K562 (cell line): ENCODE measurements at regions not wholly inside any gene's neighbourhood (a gene's known extent, or its start where the extent isn't known, plus 50 kb on each side); places are given as distances from the start of the nearest gene placed in this dataset.

ENCODE experiments used
- ATAC-seq: fragments of 200-7000 bp; cut with Tn5 transposase; 3 replicates; pipeline ENCODE4 v1.9.1; 2020; ENCODE audit warnings: moderate library complexity
- BruUV-seq: library from RNA; stranded (reverse); fragments of 400-500 nt; replicated peaks from 2 replicates; lab custom pipeline; 2021; lab: Mats Ljungman, UMichigan
- CTCF ChIA-PET: fragments of 300-600 bp; formaldehyde crosslinking; extraction: SDS; loops from one replicate; lab custom pipeline; 2021; ENCODE audit warnings: low intra/inter-chr PET ratio; lab: Yijun Ruan, JAX
- POLR2A ChIA-PET: fragments of 300-600, 350-650 bp; sonication (Branson Sonifier 250); formaldehyde crosslinking; extraction: SDS; loops from one replicate; lab custom pipeline; 2021; ENCODE audit warnings: antibody characterized with exemption, inconsistent platforms; lab: Yijun Ruan, JAX
- DNase-seq, 4 experiments: peaks; one replicate each; pipeline versions ENCODE4 v3.0.0 to v3.0.0-alpha.2; 2011 to 2018; ENCODE audit warnings: low spot score in 3 of 4, mixed read lengths in 3 of 4; ENCODE audit errors: extremely low read depth in 1 of 4
- FAIRE-seq: peaks from 2 replicates; lab custom pipeline; 2011; peaks lifted over from hg19 to GRCh38; lab: Jason Lieb, UNC
- H2AFZ ChIP-seq: 2 replicates; pipeline ENCODE4 v1.6.0; 2011; ENCODE audit warnings: low read depth, low read length, control low read depth, inconsistent platforms
- H3K27ac ChIP-seq: fragments of 200-600 bp; 3 replicates; pipeline ENCODE4 v1.8.0; 2011; ENCODE audit warnings: low read depth, mild to moderate bottlenecking, control low read depth, inconsistent platforms, low read length, moderate library complexity, mixed read lengths; ENCODE audit errors: extremely low read depth
- H3K27me3 ChIP-seq, 2 experiments: fragments of 300-600 bp in 1 of 2; 2 replicates in 1 of 2; 3 replicates in 1 of 2; pipeline versions ENCODE4 v1.6.0 to v1.8.0; 2011; ENCODE audit warnings: inconsistent platforms in 2 of 2, low read length in 2 of 2, mild to moderate bottlenecking in 1 of 2, mixed read lengths in 1 of 2, moderate library complexity in 1 of 2; ENCODE audit not compliant: control insufficient read depth in 2 of 2, insufficient read depth in 2 of 2
- H3K36me3 ChIP-seq: fragments of 300-600 bp; 3 replicates; pipeline ENCODE4 v1.8.0; 2011; ENCODE audit warnings: mild to moderate bottlenecking, low read length, inconsistent platforms; ENCODE audit not compliant: control insufficient read depth, insufficient read depth
- H3K4me1 ChIP-seq, 2 experiments: fragments of 200-600 bp in 1 of 2; replicated peaks in 1 of 2; 2 replicates in 1 of 2; 3 replicates in 1 of 2; pipeline versions ENCODE4 v1.5.1 to v1.8.0; 2011; ENCODE audit warnings: inconsistent platforms in 2 of 2, low read length in 2 of 2, mild to moderate bottlenecking in 1 of 2, mixed read lengths in 1 of 2, moderate library complexity in 1 of 2; ENCODE audit not compliant: control insufficient read depth in 2 of 2, insufficient read depth in 2 of 2
- H3K4me2 ChIP-seq: 2 replicates; pipeline ENCODE4 v1.6.1; 2011; ENCODE audit warnings: low read length, control low read depth, inconsistent platforms, mixed read lengths; ENCODE audit not compliant: insufficient read depth
- H3K4me3 ChIP-seq: fragments of 200-600 bp; sonication (generic), shearing (Covaris generic); 2 replicates; pipeline ENCODE4 v1.5.1; 2016; ENCODE audit warnings: control low read depth, inconsistent platforms
- H3K79me2 ChIP-seq: fragments of 200-600 bp; 3 replicates; pipeline ENCODE4 v1.8.0; 2011; ENCODE audit warnings: low read length, inconsistent platforms; ENCODE audit not compliant: control insufficient read depth, insufficient read depth
- H3K9ac ChIP-seq, 2 experiments: 2 replicates each; pipeline versions ENCODE4 v1.6.0 to v1.6.1; 2011; ENCODE audit warnings: low read depth in 2 of 2, low read length in 2 of 2, control low read depth in 1 of 2, inconsistent platforms in 1 of 2, mild to moderate bottlenecking in 1 of 2, mixed read lengths in 1 of 2; ENCODE audit not compliant: insufficient read depth in 1 of 2
- H3K9me1 ChIP-seq: one replicate; pipeline ENCODE4 v1.6.0; 2011; ENCODE audit warnings: inconsistent platforms, mild to moderate bottlenecking, low read length, moderate library complexity; ENCODE audit not compliant: control insufficient read depth, insufficient read depth
- H3K9me3 ChIP-seq: replicated peaks from 2 replicates; pipeline ENCODE4 v1.5.1; 2011; ENCODE audit warnings: low read depth, low read length, inconsistent platforms; ENCODE audit not compliant: control insufficient read depth, insufficient read depth
- H4K20me1 ChIP-seq: replicated peaks from 2 replicates; pipeline ENCODE4 v1.6.1; 2011; ENCODE audit warnings: low read length, inconsistent platforms, mixed read lengths; ENCODE audit not compliant: control insufficient read depth, insufficient read depth
- BRD9 ChIP-seq: fragments of 450-650 bp; IDR thresholded peaks from 2 replicates; pipeline ENCODE4 v1.6.1; 2018; ENCODE audit warnings: low read depth; ENCODE audit not compliant: partially characterized antibody
- FUS ChIP-seq: fragments of 200-400 bp; formaldehyde crosslinking; optimal IDR thresholded peaks from 2 replicates; pipeline ENCODE3; 2017; ENCODE audit warnings: low read depth, low read length
- GTF2A2 ChIP-seq: IDR thresholded peaks from 2 replicates; pipeline ENCODE4 v1.6.1; 2016; ENCODE audit warnings: mild to moderate bottlenecking, missing genetic modification characterization, missing compliant biosample characterization
- HDAC1 ChIP-seq, 2 experiments: fragments of 450-650 bp; IDR thresholded peaks; 2 replicates each; pipeline ENCODE4 v1.6.1; 2016 to 2017; ENCODE audit warnings: inconsistent platforms in 1 of 2, mild to moderate bottlenecking in 1 of 2, moderate library complexity in 1 of 2
- IFI16 ChIP-seq: fragments of 250-450 bp; sonication (Bioruptor Pico); IDR thresholded peaks from 2 replicates; pipeline ENCODE4 v2.1.2; 2022; ENCODE audit warnings: mild to moderate bottlenecking, inconsistent platforms
- IRF1 ChIP-seq: sonication (generic); formaldehyde crosslinking; IDR thresholded peaks from 2 replicates; pipeline ENCODE4 v1.8.0; 2022; ENCODE audit warnings: missing genetic modification reagents, mild to moderate bottlenecking, borderline replicate concordance
- JUN ChIP-seq, 2 experiments: sonication (generic) in 1 of 2; formaldehyde crosslinking in 1 of 2; IDR thresholded peaks; 2 replicates each; pipeline versions ENCODE4 v1.6.1 to v1.8.0; 2012 to 2022; ENCODE audit warnings: borderline replicate concordance in 2 of 2, mild to moderate bottlenecking in 2 of 2, improper control_type of control experiment in 1 of 2, low read depth in 1 of 2, low read length in 1 of 2, missing genetic modification reagents in 1 of 2
- MAFG ChIP-seq: fragments of 450-650 bp; conservative IDR thresholded peaks from 2 replicates; pipeline ENCODE4 v1.6.1; 2016; ENCODE audit warnings: missing genetic modification characterization, missing compliant biosample characterization
- NR3C1 ChIP-seq: sonication (generic); formaldehyde crosslinking; IDR thresholded peaks from 2 replicates; pipeline ENCODE4 v1.8.1; 2022; ENCODE audit warnings: missing genetic modification reagents
- POLR2H ChIP-seq: IDR thresholded peaks from 2 replicates; pipeline ENCODE4 v1.6.1; 2016; ENCODE audit warnings: missing genetic modification characterization, low read depth, mild to moderate bottlenecking, control low read depth, missing compliant biosample characterization, moderate library complexity
- POU5F1 ChIP-seq: fragments of 150-350 bp; IDR thresholded peaks from 2 replicates; pipeline ENCODE4 v1.6.1; 2014; ENCODE audit warnings: borderline replicate concordance, low read length, low read depth, mild to moderate bottlenecking; ENCODE audit not compliant: partially characterized antibody
- PRPF4 ChIP-seq: fragments of 200-400 bp; formaldehyde crosslinking; IDR thresholded peaks from one replicate; pipeline ENCODE4 v1.6.1; 2017; ENCODE audit warnings: low read length, low read depth, mild to moderate bottlenecking; ENCODE audit not compliant: insufficient read depth, poor library complexity, severe bottlenecking
- PTTG1 ChIP-seq: fragments of 450-650 bp; IDR thresholded peaks from 2 replicates; pipeline ENCODE4 v1.6.1; 2016; ENCODE audit warnings: low read depth, mild to moderate bottlenecking, missing genetic modification characterization, missing compliant biosample characterization
- TFE3 ChIP-seq: fragments of 450-650 bp; formaldehyde crosslinking; IDR thresholded peaks from 2 replicates; pipeline ENCODE4 v1.4.0; 2020; ENCODE audit warnings: mild to moderate bottlenecking, mixed read lengths
- TGIF2 ChIP-seq: sonication (generic); formaldehyde crosslinking; IDR thresholded peaks from 2 replicates; pipeline ENCODE4 v1.8.1; 2022; ENCODE audit warnings: mild to moderate bottlenecking, missing genetic modification reagents, moderate library complexity
- ZBTB34 ChIP-seq: fragments of 250-450 bp; sonication (Bioruptor Pico); IDR thresholded peaks from 2 replicates; pipeline ENCODE4 v1.8.0; 2021; ENCODE audit warnings: mild to moderate bottlenecking, moderate library complexity
- ZNF134 ChIP-seq: fragments of 250-450 bp; sonication (Bioruptor Pico); conservative IDR thresholded peaks from 2 replicates; pipeline ENCODE4 v1.4.0; 2020
- ZNF239 ChIP-seq: fragments of 250-450 bp; sonication (Bioruptor Pico); IDR thresholded peaks from 2 replicates; pipeline ENCODE4 v1.4.0; 2020; ENCODE audit warnings: mild to moderate bottlenecking
- ZNF830 ChIP-seq: fragments of 250-450 bp; sonication (Bioruptor Pico); IDR thresholded peaks from 2 replicates; pipeline ENCODE4 v1.5.0; 2021; ENCODE audit warnings: mild to moderate bottlenecking
- WGBS: fragments of 100-300 bp; shearing (Covaris generic); methylation state at CpG from one replicate; pipeline ENCODE4 v1.1.6; 2016; ENCODE audit warnings: low coverage, mixed read lengths; ENCODE audit not compliant: insufficient coverage; ENCODE audit errors: missing lambda C conversion rate; 5-methylcytosine and 5-hydroxymethylcytosine counted together
- in situ Hi-C: fragments of 300-500 bp; cut with MboI; formaldehyde crosslinking; loops from 4 replicates; pipeline ENCODE4 v1.15.0; 2018; ENCODE audit warnings: inconsistent platforms, mixed read lengths
- intact Hi-C: fragments of 100-400 bp; cut with micrococcal nuclease; formaldehyde crosslinking; loops from 2 replicates; pipeline ENCODE4 v1.14.2; 2022

- TF ChIP-seq MAFG (tag) (0 out of 2 replicates have a peak, but pooled peaks have one; percentile 11), TGIF2 (CRISPR knock-in tag) (no peak), TFE3 (CRISPR knock-in tag) (no peak), IRF1 (CRISPR knock-in tag) (no peak)
- TF ChIP-seq, all 486 proteins: peak for 3
These were observed 515.6 kb downstream of the UQCRFS1 start (continued) for GRCh38 chr19:28697308-28697707.

DNA sequence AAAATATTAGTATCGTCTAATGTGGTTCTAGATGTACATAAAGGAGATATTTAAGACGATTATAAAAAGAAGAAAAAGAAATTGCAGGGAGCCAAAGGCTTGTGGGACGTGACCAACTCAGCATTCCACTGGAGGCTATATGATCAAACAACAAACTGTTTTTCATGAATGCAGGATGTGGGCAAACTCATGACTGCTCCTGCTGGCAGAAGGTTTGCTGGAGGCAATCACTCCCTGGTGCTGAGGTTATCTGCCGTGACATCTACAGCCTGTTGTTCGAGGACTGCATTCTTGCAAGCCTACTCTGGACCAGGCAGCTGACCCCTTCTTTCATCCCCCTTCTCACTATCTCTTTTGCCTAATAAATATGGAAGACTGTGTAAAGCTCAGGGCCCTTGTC lies 518.1 kb downstream of the UQCRFS1 start:
- no peaks in the 10 kb centered on the region; a peak in 1 of 5 replicates for H3K4me1 ChIP-seq
- BruUV-seq: no TSS peak
- POLR2A ChIA-PET: no interaction called here
- H3K9me3 ChIP-seq: no peaks in the 10 kb centered on the region
- no peak for DNase-seq
- H4K20me1 ChIP-seq: no peaks in the 10 kb centered on the region
- no peak for ATAC-seq
- no peak overlapping the region for H3K9ac ChIP-seq
- no peaks in the 10 kb centered on the region for H3K36me3 ChIP-seq
- 42% methylated on average over 5 of the region's 5 CpGs for WGBS
- H3K4me2 ChIP-seq: no peak overlapping the region
- no peak overlapping the region for H3K27ac ChIP-seq
- in situ Hi-C loops (no loop called here), intact Hi-C loops (no loop called here)
- CTCF ChIA-PET: interaction anchor here (0.6 kb wide), 1 partner anchor 269 kb away, joined by 3 read pairs; no protein-coding TSS in a partner anchor
- FAIRE-seq: no peak
- no peak overlapping the region for H3K4me3 ChIP-seq
- H3K79me2 ChIP-seq: no peaks in the 10 kb centered on the region
- H3K27me3 ChIP-seq: no peaks in the 10 kb centered on the region
- no peaks in the 10 kb centered on the region for H3K9me1 ChIP-seq
- H2AFZ ChIP-seq: no peak overlapping the region
- TF ChIP-seq POU5F1 (no peak), FUS (no peak), BRD9 (no peak), PTTG1 (tag) (no peak), IFI16 (CRISPR knock-in tag) (no peak), GTF2A2 (no peak), POLR2H (tag) (no peak), ZNF134 (no peak), ZNF830 (CRISPR knock-in tag) (no peak), ZNF239 (CRISPR knock-in tag) (no peak), ZBTB34 (CRISPR knock-in tag) (no peak), PRPF4 (no peak), NR3C1 (CRISPR knock-in tag) (no peak), JUN (IDR thresholded peaks at IDR 0.05; ENCODE audit: borderline replicate concordance, low read depth, low read length) (no peak), JUN (CRISPR knock-in tag; IDR thresholded peaks at IDR 0.05; ENCODE audit: borderline replicate concordance) (no peak), HDAC1 (IDR thresholded peaks at IDR 0.05) (no peak)
